Uterus (tissue), 3 donors: ENCODE measurements at regions not wholly inside any gene's neighbourhood (a gene's known extent, or its start where the extent isn't known, plus 50 kb on each side); places are given as distances from the start of the nearest gene placed in this dataset.

Experiments
- DNase-seq, 2 donors: peaks; one replicate each; pipeline ENCODE4 v3.0.0-alpha.2; 2019 to 2020
- H3K27ac ChIP-seq, 2 donors: fragments of 200-600 bp; sonication (generic); 1 replicate in 1 of 2; 2 replicates in 1 of 2; pipeline ENCODE4 v1.5.1; 2016 to 2018
- H3K27me3 ChIP-seq, 2 donors: fragments of 200-600 bp; sonication (generic); one replicate each; pipeline ENCODE4 v1.5.1; 2018 to 2019; ENCODE audit warnings: control low read depth in 1 of 2
- H3K36me3 ChIP-seq, 2 donors: fragments of 200-600 bp; sonication (generic); one replicate each; pipeline ENCODE4 v1.5.1; 2019; ENCODE audit warnings: control low read depth in 1 of 2
- H3K4me1 ChIP-seq, 2 donors: fragments of 200-600 bp; sonication (generic); one replicate each; pipeline ENCODE4 v1.5.1; 2018 to 2019; ENCODE audit warnings: control low read depth in 1 of 2
- H3K4me3 ChIP-seq, 2 donors: fragments of 200-600 bp; sonication (generic); 1 replicate in 1 of 2; 2 replicates in 1 of 2; pipeline ENCODE4 v1.5.1; 2018 to 2019; ENCODE audit warnings: mild to moderate bottlenecking in 1 of 2
- H3K9me3 ChIP-seq, 2 donors: fragments of 200-600 bp; sonication (generic); one replicate each; pipeline ENCODE4 v1.5.1; 2019; ENCODE audit warnings: control low read depth in 1 of 2
- CTCF ChIP-seq, 4 experiments: fragments of 200-600 bp in 2 of 4; fragments of 450-650 bp in 2 of 4; sonication (generic) in 2 of 4; IDR thresholded peaks; one replicate each; pipeline ENCODE4 v1.5.1; 2016 to 2019; ENCODE audit warnings: antibody characterized with exemption in 4 of 4, mild to moderate bottlenecking in 2 of 4, moderate library complexity in 1 of 4
- POLR2A ChIP-seq, 2 donors: fragments of 450-650 bp; IDR thresholded peaks; one replicate each; pipeline ENCODE4 v1.6.1; 2016; ENCODE audit warnings: antibody characterized with exemption in 2 of 2, mild to moderate bottlenecking in 1 of 2, moderate library complexity in 1 of 2
- intact Hi-C: fragments of 100-400 bp; cut with DNase I; formaldehyde crosslinking; loops from one replicate; pipeline ENCODE4 v1.15.1; 2023; ENCODE audit warnings: low total_unique reads
- donor health status: DM: yes; HTN: yes; CAD: no.

- no peaks in the 10 kb centered on the region for H3K27me3 ChIP-seq
- H3K36me3 ChIP-seq = no peaks in the 10 kb centered on the region
- no peak overlapping the region for H3K4me3 ChIP-seq
- TF ChIP-seq POLR2A (IDR thresholded peaks at IDR 0.05) (no peak), CTCF (IDR thresholded peaks at IDR 0.05) (no peak)
- intact Hi-C loops = no loop called here
- peaks cover 0 to 20% of the 10 kb centered on the region in 2 donors for H3K4me1 ChIP-seq
- no peaks in the 10 kb centered on the region for H3K9me3 ChIP-seq
- peak in 1 of 2 donors; percentile 61 for DNase-seq
- peak overlapping the region; percentile 58 to 100 for H3K27ac ChIP-seq
These were observed 97.1 kb upstream of the PTPN1 start for GRCh38 chr20:50413088-50413500.

GRCh38 chr20:50415021-50415515 is 95.1 kb upstream of the PTPN1 start:
- Histone ChIP-seq H3K27me3 (no peaks in the 10 kb centered on the region), H3K4me3 (no peak overlapping the region), H3K27ac (peak overlapping the region; percentile 95 to 100), H3K4me1 (peaks cover 0 to 20% of the 10 kb centered on the region in 2 donors), H3K9me3 (no peaks in the 10 kb centered on the region), H3K36me3 (no peaks in the 10 kb centered on the region)
- no peak for DNase-seq
- intact Hi-C loops = no loop called here
- no peak for TF ChIP-seq CTCF (IDR thresholded peaks at IDR 0.05)
- no peak for TF ChIP-seq POLR2A (IDR thresholded peaks at IDR 0.05)

- Histone ChIP-seq H3K4me3 (no peak overlapping the region), H3K36me3 (no peaks in the 10 kb centered on the region), H3K27ac (peak overlapping the region; percentile 95 to 100), H3K4me1 (peaks cover 0 to 20% of the 10 kb centered on the region in 2 donors), H3K27me3 (no peaks in the 10 kb centered on the region), H3K9me3 (no peaks in the 10 kb centered on the region)
- intact Hi-C loops = no loop called here
- DNase-seq = peak; percentile 99 to 100
- TF ChIP-seq POLR2A (IDR thresholded peaks at IDR 0.05) = peak; percentile 79 to 90
- TF ChIP-seq CTCF (IDR thresholded peaks at IDR 0.05) = no peak
These were observed 94.5 kb upstream of the PTPN1 start for GRCh38 chr20:50415516-50416268.

DNA sequence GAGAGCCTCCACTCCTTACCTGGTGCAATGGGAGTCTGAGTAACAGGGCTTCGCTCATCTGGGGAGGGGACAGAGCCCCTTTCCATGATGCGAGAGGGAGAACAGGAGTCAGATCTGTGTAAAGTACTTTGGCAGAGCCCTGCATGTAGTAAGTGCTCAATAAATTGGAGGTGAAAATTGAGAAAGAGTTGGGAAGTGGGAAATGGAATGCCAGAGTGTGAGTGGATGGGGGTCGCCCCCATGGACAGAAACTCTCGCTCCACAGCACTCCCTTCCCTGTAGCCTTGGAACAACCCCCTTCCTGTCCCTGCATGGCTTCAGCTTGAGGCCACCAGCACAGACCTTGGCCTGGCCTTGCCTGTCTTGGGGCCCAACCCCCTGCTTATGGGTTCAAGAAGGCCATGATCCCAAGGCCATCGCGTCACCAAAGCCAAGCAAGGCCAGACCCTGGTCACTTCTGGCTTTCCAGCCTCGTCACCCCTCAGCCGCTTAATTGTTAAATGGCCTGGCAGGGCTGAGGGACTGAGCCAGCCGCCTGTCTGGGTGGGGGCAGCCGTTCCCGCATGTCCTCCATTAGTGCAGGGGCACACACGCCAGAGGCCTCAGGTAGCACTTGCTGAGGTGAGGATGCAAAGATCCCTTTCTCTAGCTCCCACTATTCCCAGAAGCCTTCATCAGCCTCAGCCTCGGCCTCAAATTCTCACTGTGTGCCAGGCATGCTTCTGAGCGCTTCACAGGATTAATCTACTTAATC is 93.7 kb upstream of the PTPN1 start:
- Histone ChIP-seq H3K27ac (peak overlapping the region; percentile 95 to 100), H3K4me1 (peaks cover 0 to 20% of the 10 kb centered on the region in 2 donors), H3K4me3 (no peak overlapping the region), H3K9me3 (no peaks in the 10 kb centered on the region), H3K36me3 (no peaks in the 10 kb centered on the region), H3K27me3 (no peaks in the 10 kb centered on the region)
- intact Hi-C loops = no loop called here
- DNase-seq = peak in 1 of 2 donors; percentile 46
- TF ChIP-seq POLR2A (IDR thresholded peaks at IDR 0.05) = no peak
- TF ChIP-seq CTCF (IDR thresholded peaks at IDR 0.05) = no peak

GRCh38 chr20:50417023-50417329 is 93.2 kb upstream of the PTPN1 start:
- H3K4me3 ChIP-seq = no peak overlapping the region
- no peak for DNase-seq
- TF ChIP-seq CTCF (IDR thresholded peaks at IDR 0.05) = no peak
- no peak for TF ChIP-seq POLR2A (IDR thresholded peaks at IDR 0.05)
- no peaks in the 10 kb centered on the region for H3K27me3 ChIP-seq
- intact Hi-C loops = no loop called here
- H3K27ac ChIP-seq = peak overlapping the region; percentile 95 to 100
- peaks cover 0 to 20% of the 10 kb centered on the region in 2 donors for H3K4me1 ChIP-seq
- no peaks in the 10 kb centered on the region for H3K9me3 ChIP-seq
- no peaks in the 10 kb centered on the region for H3K36me3 ChIP-seq
